EH (cell line): ENCODE measurements at regions not wholly inside any gene's neighbourhood (a gene's known extent, or its start where the extent isn't known, plus 50 kb on each side); places are given as distances from the start of the nearest gene placed in this dataset.
"Not testable (repeated sequence)": the region's sequence is repeated elsewhere in the genome, so short reads cannot be mapped to it uniquely, and the experiment has no call there.

Experiments used
- DNase-seq: peaks from one replicate; pipeline ENCODE4 v3.0.0-alpha.2; 2015; ENCODE audit warnings: low read depth

DNA sequence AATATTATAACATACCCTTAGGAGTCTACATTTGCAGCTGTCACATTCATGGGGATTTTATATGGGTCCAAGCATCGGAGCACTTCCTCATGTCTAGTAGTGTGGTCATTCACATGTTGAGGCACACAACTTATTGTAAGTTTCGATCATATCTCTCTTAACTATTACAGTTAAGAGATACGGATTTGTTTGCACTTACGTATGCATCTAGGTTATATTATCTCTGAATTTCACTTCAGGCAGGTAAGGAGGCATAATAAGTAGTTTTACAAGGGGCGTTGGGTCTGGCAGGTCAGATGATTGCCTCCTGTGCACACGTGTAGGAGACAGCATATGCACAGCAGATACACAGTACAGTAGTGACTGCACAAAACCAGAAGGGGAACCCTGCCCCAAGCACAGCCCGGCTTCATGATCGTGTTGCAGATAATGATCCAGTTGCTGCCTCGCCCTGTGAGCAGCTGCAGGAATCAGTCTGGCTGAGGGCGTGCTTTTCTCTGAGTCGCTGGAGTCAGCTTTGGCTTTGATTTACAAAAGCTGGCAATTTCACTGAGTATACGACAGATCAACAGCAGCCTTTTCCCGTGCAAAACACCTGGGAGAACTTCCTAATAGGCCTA is 302.9 kb upstream of the GATB start:
- DNase-seq, result peak; percentile 43

DNA sequence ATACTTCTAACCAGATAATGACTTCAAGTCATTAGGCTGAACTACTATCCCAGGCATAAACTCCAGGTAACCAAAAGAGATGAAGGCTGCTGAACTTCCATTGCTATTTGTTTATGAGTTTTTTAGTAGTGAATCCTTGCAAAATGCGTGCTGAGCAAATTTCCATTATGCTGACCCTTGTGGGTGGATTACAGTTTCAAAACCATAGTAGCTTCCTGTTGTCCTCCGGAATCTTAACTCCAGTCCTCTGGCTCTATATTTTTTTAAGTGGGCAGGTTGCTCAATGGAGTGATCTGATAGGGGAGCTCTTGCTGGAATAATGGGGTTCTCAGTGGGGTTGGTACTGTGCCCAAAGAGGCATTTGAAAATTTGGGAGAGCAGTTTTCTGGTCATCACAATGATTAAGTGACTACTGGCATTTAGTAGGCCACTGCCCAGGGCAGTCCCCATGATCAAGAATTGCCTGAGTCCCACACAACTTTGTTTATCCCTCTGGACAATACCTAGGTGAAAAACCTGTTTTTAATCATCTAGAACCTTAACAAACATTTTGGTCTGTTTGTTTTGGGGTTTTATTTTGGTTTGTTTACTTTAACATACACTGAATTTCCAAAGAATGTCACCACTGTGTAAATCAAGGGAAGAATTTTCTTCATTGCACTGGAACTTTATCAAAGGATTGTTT is 302.3 kb upstream of the GATB start:
- DNase-seq, result no peak

DNA sequence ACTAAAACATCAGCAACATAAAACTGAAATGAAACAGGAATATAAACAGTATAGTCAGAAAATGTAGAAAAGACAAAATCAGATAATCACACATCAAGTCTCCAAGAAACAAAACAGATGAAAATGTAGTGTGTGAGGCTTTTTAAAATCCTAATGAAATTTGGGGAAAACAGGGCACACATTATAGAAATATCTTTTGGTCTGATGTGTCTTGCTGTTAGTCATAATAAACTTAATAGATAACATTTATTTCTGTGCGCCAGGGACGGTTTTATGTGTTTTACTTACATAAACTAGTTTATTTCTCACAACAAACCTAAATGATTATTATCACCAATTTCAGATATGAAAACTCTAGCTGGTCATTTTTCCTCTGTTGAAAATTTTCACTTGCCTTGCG is 293.9 kb upstream of the GATB start:
- DNase-seq, result no peak

DNA sequence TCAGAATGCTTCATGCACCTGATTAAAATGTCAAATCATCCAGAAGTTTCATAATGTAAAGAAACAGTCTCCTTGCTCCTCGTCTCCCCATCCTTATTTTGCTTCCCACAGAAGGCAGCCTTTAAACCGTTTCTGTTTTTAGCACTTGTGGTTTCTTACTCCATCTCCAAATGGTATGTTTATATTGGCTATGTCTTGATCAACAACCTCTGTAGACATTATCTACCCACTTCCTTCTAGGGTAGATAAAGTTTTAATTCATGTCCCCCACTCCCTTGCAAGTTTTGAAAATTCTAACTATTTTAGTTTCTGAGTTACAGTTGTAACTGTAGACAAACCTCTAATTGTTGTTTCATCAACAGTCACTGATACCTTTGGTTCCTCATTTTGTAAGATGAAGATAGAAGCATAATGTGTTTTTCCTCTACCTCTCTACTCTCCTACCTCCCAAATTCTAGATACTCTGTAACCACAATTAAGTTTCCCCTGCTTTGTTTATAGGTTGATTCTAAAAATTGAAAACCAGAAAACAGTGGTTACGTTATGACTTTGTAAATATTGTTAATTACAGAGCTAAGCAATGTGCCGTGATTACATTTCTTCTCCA is 291.7 kb upstream of the GATB start:
- DNase-seq, result peak; percentile 76

DNA sequence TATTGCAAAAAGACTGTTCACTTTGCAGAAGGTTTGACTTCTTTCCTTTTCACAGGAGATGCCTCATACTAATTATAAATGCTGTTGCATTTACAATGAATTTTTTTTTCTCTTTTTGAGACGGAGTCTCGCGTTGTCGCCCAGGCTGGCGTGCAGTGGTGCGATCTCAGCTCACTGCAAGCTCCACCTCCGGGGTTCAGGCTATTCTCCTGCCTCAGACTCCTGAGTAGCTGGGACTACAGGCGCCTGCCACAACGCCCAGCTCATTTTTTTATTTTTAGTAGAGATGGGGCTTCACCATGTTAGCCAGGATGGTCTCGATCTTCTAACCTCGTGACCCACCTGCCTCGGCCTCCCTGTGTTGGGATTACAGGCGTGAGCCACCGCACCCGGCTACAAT is 290.5 kb upstream of the GATB start:
- DNase-seq, result not testable (repeated sequence)

DNA sequence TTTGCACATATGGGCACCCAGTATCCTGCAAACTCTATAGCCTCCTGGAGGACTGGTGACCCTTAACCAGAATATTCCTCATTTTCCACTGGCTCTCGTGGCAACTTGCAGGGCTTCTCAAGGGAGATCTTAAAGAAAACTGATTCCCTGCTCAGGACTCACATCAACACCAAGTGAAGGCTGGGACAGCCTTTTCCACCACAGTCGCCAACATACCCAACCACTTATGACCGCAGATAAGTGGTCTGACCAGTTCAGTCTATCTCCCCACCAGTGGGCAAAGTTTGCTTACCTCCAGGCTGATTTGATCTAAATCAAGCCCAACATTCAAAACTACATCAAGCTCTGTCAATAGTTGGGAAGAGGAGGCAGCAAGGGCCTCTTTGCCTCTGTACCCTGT is 289.3 kb upstream of the GATB start:
- no peak for DNase-seq

DNA sequence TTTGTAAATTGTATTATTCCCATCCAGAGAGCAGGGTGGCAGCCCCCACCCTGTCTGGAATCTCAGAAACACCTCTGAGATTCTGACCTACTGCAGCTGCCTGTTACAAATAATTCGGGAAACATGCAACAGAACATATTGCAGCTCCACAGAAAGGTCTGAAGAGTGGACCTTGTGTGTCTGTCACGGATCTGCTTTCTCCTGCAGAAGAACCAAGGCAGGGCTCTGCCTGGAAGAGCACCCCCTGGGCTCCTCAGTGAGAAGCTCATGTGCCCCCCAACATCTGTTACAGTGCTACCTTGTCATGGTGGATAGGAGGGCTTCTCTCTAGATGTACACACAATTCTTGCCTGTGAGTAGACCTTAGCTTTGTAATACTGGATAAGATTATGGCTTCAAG is 286.6 kb upstream of the GATB start:
- no peak for DNase-seq

DNA sequence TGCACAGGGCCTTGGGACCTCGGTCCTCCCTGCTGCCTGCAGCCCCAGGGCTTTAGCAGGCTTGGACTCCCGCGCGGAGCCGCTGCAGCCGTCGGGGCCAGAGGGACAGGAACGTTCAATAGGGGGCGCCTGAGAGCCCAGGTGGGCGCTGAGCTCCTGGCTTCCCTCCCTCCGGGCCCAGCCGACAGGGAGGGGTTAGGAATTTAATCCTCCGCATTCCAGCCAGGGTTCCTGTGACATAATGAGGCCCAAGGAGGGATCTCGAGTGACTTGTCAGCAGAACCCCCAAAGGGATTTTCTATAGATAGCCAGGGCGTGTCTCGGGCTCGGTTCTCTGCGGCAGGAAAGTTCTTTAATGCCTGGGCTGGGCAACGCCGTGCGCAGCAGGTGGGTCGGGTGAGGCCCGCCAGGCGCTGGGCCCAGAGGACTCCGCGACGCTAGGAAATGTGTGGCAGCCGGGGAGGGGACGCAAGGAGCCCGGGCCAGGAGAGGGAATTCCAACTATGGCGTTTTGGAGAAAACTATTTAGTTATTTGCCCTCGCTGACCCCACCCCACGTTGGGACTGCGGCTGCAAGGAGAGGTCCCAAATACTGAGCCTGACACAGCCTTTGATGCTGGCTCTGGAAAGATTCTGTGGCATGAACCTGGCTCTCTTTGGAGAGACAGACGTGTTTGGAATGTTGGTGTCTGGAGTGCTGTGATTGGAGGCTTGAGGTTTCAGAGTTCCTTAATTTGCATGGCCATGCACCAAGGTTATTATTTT is 285.2 kb upstream of the GATB start:
- peak; percentile 42 for DNase-seq

DNA sequence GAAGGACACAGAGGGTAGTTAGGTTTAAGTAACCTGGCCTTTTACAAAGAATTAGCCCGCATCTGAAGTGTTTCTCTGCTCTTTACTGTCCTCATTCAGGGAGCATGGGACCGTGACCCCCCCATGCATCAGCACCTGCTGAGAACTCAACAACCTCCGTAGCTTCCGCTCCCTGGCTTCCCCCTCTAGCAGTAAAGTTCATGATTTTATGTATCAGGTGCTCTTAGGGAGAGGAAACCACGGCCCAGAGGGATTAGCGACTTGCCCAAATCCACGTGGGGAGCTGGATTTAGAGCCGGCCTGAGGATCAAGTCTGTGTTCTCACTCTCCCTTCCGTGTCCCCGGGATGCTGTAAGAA is 284.6 kb upstream of the GATB start:
- no peak for DNase-seq

DNA sequence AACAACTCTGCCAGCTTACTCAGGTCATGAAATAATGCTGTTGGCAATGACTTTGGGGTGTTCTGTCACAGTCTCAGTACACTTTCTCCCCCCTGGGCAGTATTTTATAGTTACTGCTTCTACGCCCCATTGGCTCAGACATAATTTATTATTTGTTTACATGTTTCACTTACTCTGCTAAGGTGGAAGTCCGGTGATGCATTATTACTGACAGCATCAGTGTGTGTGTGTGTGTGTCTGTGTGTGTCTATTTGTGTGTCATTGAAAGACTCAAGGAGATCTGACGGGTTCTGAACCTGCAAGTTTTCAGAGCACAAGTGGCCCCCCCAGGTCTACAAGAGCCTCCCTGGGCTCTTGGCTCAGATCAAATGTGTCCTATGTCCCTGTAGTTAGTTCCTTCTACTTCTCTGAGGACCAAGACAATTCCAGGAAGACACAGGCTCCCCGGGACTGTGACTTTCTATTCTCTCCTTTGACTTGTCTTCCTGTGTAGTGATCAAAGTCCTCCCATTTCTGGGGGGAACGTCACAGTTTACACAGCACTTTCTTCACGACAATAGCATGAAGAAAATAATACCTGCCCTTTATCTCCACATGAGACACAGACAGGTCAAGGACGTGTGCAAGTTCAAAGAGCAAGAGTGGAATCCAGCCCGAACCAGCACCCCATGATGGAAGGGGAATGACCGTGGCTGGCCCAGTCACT is 283.7 kb upstream of the GATB start:
- DNase-seq, result no peak

DNA sequence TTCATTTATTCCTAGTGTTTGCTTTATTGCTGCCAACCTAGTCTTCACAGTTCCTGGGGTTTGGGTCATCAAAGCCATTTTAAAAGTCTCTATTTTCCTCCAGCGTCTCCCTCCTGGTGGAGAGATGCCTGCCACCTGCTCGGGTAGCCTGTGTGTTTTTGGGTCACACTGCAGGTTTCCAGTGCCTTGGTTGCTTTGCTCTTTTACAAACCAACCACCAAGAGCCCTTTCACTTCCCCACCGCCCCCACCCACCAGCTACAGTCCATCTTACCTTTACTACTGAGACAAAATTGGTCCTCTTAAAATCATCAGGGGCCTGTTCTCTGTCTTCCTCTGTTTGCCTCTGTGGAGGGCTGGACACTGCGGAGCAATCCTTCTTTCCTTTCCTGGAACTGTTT is 280.5 kb upstream of the GATB start:
- DNase-seq, result no peak

DNA sequence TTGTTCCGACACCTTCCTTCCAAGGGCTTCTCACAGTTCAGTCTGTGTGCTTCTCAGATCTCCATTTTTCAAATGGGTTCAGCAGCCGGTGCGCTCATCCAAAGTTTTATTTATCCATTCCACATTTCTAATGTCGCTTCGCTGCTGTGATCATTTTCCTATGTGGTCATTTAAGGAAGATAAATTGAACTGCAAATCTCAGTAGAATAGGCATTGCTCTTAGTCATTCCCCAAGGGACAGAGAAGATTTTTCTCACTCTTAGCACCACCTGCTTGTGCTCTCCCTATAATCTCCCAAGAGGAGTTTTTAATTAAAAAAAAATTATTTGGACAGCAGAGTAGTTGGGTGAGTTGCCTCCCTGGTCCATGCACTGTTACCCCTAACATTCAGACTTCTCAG is 278.9 kb upstream of the GATB start:
- no peak for DNase-seq

DNA sequence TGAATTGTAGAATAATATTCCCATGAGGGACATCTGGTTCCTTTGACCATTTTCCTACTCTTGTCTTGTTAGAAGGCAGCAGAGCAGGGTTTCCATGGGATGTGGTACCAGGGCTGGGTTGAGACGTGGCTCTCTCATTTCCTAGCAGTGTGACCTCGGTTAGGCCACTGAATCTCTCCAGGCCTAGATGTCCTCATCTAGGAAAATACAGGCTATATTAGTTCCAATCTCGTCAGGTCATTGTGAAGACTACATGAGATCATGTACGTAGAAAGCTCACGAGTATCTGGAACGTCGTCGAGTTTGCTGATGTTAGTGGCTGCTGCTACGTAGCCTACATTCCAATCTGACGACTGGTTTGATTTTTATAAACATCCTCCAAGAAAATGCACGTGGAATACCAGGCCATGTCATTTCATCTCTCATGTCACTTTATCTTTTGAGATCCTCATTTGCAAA is 278.2 kb upstream of the GATB start:
- DNase-seq, result peak; percentile 86

DNA sequence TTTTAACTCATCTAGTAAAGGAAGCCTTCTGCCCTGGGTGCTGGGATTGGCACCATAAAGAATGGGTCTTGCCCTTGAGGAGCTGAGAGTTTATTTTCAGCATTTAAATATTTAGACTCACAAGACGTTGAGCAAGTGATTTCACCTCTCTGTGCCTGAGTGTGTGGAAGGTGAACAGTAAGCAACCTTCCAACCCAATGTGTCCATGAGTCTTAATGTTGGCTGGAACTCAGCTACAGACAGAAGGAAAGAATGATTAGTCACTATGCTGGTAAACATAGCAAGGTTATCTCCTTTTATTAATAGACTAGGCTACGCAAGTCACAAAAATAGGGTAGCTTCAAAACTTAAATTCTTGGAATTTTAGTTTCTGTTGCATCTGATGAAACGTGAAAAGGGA is 277.4 kb upstream of the GATB start:
- peak; percentile 76 for DNase-seq

DNA sequence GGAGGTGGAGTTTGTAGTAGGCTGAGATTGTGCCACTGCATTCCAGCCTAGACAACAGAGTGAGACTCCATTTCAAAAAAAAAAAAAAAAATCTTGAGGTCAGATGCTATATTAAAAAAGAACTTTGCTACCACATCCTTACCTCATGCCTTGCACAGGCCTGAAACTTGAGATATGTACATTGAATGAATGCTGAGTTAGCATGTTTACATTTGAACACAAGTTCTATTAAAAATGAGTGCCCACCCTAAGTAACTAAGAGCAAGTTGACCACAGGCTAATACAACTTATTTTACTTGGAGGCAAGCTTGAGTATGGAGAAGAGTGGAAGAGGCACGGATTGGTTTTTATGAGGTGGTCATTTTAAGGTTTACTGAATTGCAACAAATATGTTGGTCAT is 276.6 kb upstream of the GATB start:
- DNase-seq, result peak; percentile 19

DNA sequence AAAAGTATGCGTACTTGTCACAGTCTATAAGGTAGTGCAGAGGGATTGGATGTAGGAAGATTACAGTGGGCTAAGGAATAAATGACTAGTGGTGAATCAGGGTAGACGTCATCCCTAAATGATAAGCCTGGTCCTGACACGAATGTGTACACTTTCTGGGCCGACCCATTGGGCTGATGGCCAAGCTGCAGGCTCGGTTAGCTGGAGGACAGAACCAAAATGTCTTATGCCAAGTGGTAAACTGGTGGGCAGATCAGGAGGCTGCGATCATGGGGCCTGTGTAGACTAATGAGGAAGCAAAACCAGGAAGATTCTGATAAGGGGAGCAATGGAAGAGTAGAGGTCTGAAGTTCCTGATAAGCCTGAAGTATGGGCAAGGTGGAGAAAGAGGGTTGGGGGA is 272.8 kb upstream of the GATB start:
- no peak for DNase-seq

DNA sequence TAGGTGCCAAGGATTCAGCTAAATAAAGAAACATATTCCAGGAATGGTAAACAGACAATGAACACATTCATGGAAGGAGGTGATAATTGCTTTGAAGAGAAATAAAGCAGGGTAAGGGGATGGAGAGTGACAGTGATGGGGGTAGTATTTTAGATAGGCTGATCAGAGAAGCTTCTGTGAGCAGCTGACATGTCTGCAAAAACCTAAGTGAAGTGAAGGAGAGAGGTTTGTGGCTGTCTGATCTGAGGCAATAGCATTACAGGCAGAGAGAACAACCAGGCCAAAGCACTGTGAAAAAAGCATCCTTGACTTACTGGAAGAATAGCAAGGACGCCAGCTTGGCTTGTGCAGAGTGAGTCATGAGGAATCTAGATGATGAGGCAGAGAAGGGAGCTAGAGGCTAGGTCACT is 271.9 kb upstream of the GATB start:
- peak; percentile 85 for DNase-seq

DNA sequence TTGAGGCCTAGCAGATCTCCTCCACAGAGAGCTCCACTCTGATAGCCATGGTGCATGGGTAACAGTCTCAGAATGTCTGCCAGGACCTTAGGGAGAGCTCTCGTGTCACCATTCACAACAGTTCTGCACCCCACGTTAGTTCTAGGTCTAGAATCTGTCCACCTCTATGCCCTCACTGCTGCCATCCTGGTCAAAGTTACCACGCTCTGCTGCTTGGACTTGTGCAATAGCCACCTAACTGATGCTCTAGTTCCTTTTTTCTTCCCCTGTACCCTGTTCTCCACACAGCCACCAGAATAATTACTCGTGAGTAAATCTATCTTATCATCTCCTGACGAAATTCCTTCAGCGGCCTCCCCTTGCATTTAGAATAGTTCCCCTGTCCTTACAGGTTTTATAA is 268.8 kb upstream of the GATB start:
- DNase-seq, result no peak

DNA sequence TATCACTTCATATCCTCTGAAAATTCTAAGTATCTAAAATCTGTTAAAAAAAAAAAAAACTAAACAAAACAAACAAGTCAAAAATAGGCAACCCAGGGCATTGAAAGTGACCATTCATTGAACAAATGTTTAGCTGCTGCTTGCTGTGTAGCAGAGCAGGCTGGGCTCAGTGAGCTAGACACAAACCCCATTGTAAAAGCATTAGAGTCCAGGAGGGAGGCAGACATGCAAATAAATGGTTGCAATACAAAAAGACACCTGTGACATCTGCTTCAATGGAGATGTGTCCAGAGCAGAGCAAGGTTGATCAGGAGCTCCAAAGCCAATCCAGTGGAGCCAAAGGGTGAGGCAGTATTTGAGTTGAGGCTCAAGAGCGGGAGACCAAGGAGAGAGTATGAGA is 267.3 kb upstream of the GATB start:
- no peak for DNase-seq

DNA sequence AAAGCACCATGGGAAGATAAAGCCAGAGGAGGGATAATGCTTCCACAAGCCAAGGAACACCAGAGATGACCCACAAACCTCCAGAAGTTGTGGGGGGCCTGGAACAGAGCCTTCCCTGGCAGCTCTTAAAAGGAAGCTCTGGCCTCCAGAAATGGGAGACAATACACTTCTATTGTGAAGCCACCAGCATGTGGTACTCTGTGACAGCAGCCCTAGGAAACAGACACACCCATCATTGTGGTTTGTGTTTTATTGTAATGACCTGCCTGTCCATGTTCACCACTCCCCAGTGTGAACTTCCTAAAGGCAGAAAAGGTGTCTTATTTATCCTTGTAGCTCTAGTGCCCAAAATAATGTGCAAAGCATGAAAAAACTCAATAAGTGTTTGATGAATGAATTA is 264.1 kb upstream of the GATB start:
- DNase-seq, result no peak

DNA sequence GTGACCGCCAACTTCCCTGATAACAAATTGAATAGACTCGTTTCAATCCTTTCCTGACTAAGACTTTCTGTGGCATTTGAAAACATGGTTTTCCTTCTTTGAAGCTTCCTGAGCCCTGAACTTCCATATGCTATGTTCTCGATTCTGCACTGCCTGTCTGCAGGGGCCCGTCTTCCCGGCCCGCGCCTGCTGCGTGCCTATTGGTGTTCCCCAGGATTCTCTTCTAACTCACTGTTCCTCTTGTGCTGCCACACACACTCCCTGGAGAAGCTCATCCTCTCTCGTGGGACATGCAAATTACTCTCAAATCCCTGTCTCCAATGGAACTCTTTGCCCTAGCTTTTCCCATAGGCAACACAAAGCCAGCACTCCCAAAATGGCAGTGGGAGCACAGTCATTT is 262.9 kb upstream of the GATB start:
- DNase-seq, result no peak

DNA sequence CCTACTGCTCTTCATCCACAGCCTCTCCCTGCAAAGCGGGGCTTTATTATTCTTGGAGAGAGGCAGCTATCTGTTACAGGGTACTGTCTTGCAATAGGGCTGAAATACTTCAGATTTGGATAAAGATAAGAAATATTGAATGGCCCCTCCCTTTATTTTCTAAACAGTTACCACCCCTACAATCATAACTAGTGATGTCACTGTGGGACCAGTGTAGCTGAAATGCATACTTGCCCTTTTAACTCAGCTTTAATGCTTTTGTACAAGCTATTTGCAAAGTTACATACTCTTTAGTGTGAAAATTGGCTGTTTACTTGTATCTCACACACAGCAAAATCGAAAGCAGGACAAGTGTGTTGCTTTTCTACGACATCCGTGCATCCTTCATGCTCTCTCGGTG is 261.7 kb upstream of the GATB start:
- DNase-seq, result no peak
